HEK293T (cell line): ENCODE measurements at regions not wholly inside any gene's neighbourhood (a gene's known extent, or its start where the extent isn't known, plus 50 kb on each side); places are given as distances from the start of the nearest gene placed in this dataset.

Experiments
- ARNT ChIP-seq: fragments of 450-650 bp; IDR thresholded peaks from 2 replicates; pipeline ENCODE4 v1.6.1; 2017; ENCODE audit warnings: mild to moderate bottlenecking
- CTBP1 ChIP-seq: fragments of 450-650 bp; IDR thresholded peaks from 2 replicates; pipeline ENCODE4 v1.6.1; 2016; ENCODE audit warnings: borderline replicate concordance
- FOXA1 ChIP-seq: fragments of 450-650 bp; IDR thresholded peaks from 2 replicates; pipeline ENCODE4 v1.6.1; 2016; ENCODE audit warnings: mild to moderate bottlenecking
- FOXK2 ChIP-seq: fragments of 450-650 bp; IDR thresholded peaks from 2 replicates; pipeline ENCODE4 v1.6.1; 2016; ENCODE audit warnings: mild to moderate bottlenecking
- FOXM1 ChIP-seq: fragments of 450-650 bp; IDR thresholded peaks from 2 replicates; pipeline ENCODE4 v1.6.1; 2017; ENCODE audit warnings: mild to moderate bottlenecking, borderline replicate concordance
- NFRKB ChIP-seq: fragments of 450-650 bp; IDR thresholded peaks from 2 replicates; pipeline ENCODE4 v1.6.1; 2016; ENCODE audit warnings: mild to moderate bottlenecking, moderate library complexity
- SP1 ChIP-seq: fragments of 450-650 bp; IDR thresholded peaks from 2 replicates; pipeline ENCODE4 v1.6.1; 2017
- SUZ12 ChIP-seq: fragments of 450-650 bp; IDR thresholded peaks from 2 replicates; pipeline ENCODE4 v1.6.1; 2016; ENCODE audit warnings: mild to moderate bottlenecking
- TARDBP ChIP-seq: fragments of 450-650 bp; IDR thresholded peaks from 2 replicates; pipeline ENCODE4 v1.6.1; 2016

DNA sequence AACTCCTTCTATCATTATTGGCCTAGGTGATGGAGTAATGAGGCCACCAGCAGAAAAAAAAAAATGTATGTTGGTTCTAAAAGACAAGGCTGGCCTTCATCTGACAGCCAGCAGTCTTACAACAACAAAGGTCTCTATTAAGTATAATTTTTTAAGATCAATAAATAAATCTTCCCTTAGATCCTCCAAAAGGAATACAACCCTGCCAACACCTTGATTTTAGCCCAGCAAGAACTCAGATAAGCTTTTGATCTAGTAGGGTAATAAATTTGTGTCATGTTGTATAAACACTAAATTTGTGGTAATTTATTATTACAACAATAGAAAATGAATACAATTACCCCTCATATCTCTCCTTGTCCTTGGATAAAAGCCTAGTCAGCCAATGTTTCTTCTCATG, 633.2 kb upstream of the FAM174A start:
- TF ChIP-seq SUZ12 (no peak), ARNT (no peak), CTBP1 (no peak), FOXK2 (no peak), FOXA1 (no peak), FOXM1 (no peak), TARDBP (no peak), NFRKB (no peak), SP1 (no peak)
